ENCODE measurements at regions not wholly inside any gene's neighbourhood (a gene's known extent, or its start where the extent isn't known, plus 50 kb on each side); places are given as distances from the start of the nearest gene placed in this dataset.
"Not testable (repeated sequence)": the region's sequence is repeated elsewhere in the genome, so short reads cannot be mapped to it uniquely, and the experiment has no call there.

DNA sequence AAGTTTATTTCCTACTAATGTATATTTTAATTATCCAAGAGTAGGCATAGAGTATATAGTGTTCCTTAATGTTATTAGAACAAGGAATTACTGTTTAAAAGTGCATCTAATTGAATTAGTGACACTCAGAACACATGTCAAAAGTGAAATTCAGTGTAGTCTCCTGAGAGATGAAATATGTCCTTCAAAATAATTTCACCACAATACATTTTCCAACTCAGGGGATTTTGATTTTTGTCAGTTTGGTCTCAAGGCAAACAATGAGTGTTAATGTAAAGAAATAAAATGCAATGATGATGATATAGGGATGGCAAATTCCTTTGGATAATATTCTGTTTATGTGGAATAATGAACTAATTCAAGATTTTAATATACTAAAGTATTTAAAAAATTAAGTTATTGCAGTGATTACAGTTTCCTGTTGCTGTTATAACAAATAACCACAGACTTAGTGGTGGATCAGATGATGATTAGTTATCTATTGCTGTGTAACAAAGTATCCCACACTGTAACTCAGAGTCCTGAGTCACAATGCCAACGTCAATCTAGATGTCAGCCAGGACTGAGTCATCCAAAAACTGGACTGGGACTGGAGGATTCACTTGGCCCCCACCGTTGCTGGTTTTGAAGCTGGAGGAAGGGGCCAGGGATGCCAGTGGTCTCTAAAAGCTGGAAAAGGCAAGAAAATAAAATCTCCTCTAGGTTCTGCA, 148.0 kb upstream of the SLC7A11 start:
- in situ Hi-C loops (cut with HindIII; ENCODE audit: low sequenced_read_pairs), result no loop called here

- in situ Hi-C loops (cut with HindIII; ENCODE audit: low sequenced_read_pairs), result no loop called here
Measured at GRCh38 chr4:138374947-138375346, 132.8 kb upstream of the SLC7A11 start.

GRCh38 chr4:138367942-138368341, 125.8 kb upstream of the SLC7A11 start:
- in situ Hi-C loops (cut with HindIII; ENCODE audit: low sequenced_read_pairs), result no loop called here

GRCh38 chr4:138352446-138352845, 110.3 kb upstream of the SLC7A11 start:
- in situ Hi-C loops (cut with HindIII; ENCODE audit: low sequenced_read_pairs), result not testable (repeated sequence)

GRCh38 chr4:138348055-138348454, 105.9 kb upstream of the SLC7A11 start:
- in situ Hi-C loops (cut with HindIII; ENCODE audit: low sequenced_read_pairs), result no loop called here

- in situ Hi-C loops (cut with HindIII; ENCODE audit: low sequenced_read_pairs), result no loop called here
Measured at GRCh38 chr4:138347561-138347960, 105.4 kb upstream of the SLC7A11 start.

DNA sequence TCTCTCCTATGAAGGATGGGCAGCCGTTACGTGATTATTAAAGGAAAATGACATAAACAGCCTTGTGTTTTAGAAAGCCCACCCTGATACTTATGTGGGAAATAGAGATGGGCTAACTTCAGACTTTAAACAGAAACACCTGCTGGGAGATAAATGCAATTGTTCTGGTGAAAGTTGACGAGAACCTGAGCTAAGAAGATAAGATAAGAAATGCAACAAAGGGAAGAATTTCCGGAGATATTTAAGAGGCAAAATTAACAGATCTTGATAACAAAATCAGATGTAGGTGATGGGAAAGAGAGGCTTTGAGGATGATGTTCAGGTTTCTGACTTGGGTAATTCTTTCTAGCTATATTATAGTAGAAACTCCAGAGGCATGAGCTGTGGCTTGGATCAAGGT, 102.7 kb upstream of the SLC7A11 start:
- in situ Hi-C loops (cut with HindIII; ENCODE audit: low sequenced_read_pairs), result no loop called here

DNA sequence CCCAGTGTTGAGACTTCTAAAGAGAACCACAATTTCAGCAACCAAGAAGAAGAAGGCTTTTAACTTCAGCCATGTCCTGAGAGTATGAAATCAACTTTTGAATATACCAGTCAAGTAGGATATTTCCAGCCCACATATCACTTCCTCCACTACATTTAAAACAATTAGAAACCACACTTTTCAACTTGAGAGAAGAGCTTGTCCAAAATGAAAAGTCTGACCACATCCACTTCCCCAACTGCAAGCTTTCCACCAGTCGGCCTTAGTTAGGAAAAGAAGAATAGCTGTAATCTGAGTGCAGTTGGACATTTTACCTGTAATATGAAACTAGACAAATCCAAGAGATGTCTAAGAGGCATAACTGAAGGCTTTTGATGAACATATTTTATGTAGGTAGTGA, 101.9 kb upstream of the SLC7A11 start:
- in situ Hi-C loops (cut with HindIII; ENCODE audit: low sequenced_read_pairs), result no loop called here

DNA sequence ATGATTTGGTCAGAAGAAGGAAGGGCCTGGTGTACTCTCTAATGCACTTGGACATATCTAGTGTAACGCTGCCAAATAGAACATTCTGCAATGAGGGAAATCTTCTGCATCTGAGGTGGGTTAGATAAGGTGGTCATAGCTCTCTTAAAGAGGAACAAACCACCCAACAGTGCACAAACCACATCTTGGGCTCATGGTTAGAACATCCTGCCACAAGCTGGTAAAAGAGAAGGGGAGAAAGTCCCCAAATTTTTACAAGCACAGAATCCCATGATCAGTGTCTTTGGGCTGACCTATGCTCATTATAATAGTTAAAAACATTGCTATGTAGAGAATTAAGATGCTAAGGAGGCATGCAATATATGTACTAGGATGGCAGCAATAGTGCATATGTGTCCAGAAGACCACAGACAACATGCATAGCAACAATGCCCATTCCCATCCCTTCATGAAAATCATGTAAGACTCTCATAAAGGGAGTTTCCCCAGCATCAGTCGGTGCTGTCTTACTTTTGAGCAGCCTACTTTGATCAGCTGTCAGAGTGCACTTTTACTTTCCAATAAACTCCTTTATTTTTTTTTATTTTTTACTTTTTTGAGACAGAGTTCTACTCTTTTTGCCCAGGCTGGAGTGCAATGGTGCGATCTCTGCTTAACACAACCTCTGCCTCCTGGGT, 99.7 kb upstream of the SLC7A11 start:
- in situ Hi-C loops (cut with HindIII; ENCODE audit: low sequenced_read_pairs), result no loop called here

GRCh38 chr4:138338840-138339239, 96.7 kb upstream of the SLC7A11 start:
- in situ Hi-C loops (cut with HindIII; ENCODE audit: low sequenced_read_pairs), result no loop called here

DNA sequence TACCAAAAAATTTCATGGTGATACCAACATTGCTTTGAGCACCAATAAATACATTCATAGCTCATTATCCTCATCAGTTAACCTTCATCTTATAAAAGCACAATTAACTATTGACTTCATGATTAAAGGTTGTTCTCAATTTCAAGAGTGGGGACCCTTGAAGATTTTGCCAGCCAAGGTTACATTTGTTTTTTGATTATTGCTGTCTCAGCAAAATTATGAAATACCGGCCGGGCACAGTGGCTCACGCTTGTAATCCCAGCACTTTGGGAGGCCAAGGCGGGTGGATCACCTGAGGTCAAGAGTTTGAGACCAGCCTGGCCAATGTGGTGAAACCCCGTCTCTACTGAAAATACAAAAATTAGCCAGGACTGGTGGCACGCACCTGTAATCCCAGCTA, 96.1 kb upstream of the SLC7A11 start:
- in situ Hi-C loops (cut with HindIII; ENCODE audit: low sequenced_read_pairs), result not testable (repeated sequence)

GRCh38 chr4:138334346-138335016, 92.3 kb upstream of the SLC7A11 start:
- in situ Hi-C loops (cut with HindIII; ENCODE audit: low sequenced_read_pairs), result no loop called here

DNA sequence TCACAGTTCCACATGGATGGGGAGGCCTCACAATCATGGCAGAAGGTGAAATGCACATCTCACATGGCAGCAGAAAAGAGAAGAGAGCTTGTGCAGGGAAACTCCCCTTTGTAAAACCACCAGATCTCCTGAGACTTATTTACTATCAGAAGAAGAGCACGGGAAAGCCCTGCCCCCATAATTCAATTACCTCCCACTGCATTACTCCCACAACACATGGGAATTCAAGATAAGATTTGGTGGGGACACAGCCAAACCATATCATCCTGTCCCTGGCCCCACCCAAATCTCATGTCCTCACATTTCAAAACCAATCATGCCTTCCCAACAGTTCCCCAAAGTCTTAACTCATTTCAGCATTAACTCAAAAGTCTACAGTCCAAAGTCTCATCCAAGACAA, 90.3 kb upstream of the SLC7A11 start:
- in situ Hi-C loops (cut with HindIII; ENCODE audit: low sequenced_read_pairs), result not testable (repeated sequence)

GRCh38 chr4:138330531-138330930, 88.4 kb upstream of the SLC7A11 start:
- in situ Hi-C loops (cut with HindIII; ENCODE audit: low sequenced_read_pairs), result no loop called here

- in situ Hi-C loops (cut with HindIII; ENCODE audit: low sequenced_read_pairs), result no loop called here
Measured at GRCh38 chr4:138329506-138330070, 87.4 kb upstream of the SLC7A11 start.

GRCh38 chr4:138327338-138327737, 85.2 kb upstream of the SLC7A11 start:
- in situ Hi-C loops (cut with HindIII; ENCODE audit: low sequenced_read_pairs), result no loop called here

GRCh38 chr4:138320831-138321230, 78.7 kb upstream of the SLC7A11 start:
- in situ Hi-C loops (cut with HindIII; ENCODE audit: low sequenced_read_pairs), result no loop called here

DNA sequence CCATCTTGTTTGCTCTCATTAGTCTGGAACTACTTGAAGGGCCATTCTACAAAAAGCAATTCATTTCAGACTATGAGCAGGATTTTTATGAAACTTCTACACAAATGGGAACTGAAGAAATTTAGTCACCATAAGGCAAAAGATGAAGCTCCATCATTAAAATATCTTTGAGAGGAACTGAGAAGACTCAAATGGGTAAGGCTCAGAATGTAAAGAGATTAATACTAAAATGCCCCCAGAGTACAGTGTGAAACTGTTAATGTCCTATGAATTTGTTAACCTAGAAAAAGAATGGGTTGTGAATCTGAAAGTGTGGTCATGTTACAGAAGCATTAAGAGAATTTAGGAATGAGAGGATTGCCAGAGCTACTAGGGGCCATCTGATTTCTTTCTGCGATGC, 77.9 kb upstream of the SLC7A11 start:
- in situ Hi-C loops (cut with HindIII; ENCODE audit: low sequenced_read_pairs), result no loop called here

DNA sequence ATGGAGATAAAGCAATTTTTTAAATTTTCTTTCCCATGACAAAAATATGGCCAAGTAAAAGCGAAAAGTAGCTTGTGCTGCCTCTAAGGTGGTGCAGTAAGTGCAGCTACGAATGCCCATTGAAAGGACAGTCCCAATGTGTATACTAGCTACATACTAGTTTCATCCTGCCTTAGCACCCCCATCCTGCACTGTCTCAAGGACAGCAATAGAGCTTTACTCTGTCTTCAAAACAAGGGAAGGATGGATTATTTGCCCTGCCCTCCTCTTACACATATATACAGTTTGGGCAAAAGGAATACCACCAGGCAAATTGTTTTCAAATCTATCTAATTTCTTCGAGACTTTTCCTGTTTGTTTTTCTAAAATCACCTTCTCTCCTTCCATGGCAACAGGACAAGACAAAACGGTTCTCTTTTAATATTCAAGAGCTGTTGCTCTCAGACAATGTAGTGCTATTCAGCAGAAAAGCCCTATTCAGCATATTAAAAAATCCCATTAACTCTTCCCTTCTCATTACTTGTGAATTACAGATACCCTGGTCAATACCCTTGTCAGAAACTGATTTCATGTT, 75.1 kb upstream of the SLC7A11 start:
- in situ Hi-C loops (cut with HindIII; ENCODE audit: low sequenced_read_pairs), result no loop called here

DNA sequence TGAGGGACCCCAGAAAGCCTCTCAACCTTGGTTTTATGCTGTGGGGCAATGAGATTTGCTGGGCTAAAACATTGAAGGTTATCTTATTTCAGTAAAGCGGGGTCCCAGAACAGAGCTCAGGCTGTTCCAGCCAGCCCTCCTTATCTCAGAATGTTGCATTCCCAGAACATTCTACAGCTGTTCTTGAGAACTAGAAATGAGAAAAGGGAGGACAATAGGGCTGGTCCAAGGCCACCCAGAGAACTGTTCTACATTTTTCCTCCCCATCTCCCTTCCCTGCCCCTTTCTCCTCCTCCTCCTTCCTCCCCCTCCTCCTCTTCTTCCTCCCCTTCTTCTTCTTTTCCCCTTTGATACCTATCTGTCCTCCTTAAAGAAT, 70.4 kb upstream of the SLC7A11 start:
- in situ Hi-C loops (cut with HindIII; ENCODE audit: low sequenced_read_pairs), result no loop called here

GRCh38 chr4:138311771-138312535, 69.8 kb upstream of the SLC7A11 start:
- in situ Hi-C loops (cut with HindIII; ENCODE audit: low sequenced_read_pairs), result no loop called here

Measured in DLD1 (cell line).